ENCODE measurements at regions not wholly inside any gene's neighbourhood (a gene's known extent, or its start where the extent isn't known, plus 50 kb on each side); places are given as distances from the start of the nearest gene placed in this dataset.

GRCh38 chr4:151829309-151829708 lies 68.5 kb upstream of the GATB start:
- Histone ChIP-seq H3K9ac (ENCODE audit: low read length) (no peak overlapping the region), H3K9me3 (ENCODE audit: low read length) (no peaks in the 10 kb centered on the region), H3K27me3 (ENCODE audit: low read length) (no peaks in the 10 kb centered on the region), H3K4me1 (ENCODE audit: insufficient read depth, low read length) (no peaks in the 10 kb centered on the region), H3K9me2 (replicated peaks; ENCODE audit: low read length) (no peaks in the 10 kb centered on the region), H3K36me3 (ENCODE audit: low read depth, low read length) (no peaks in the 10 kb centered on the region), H3F3A (ENCODE audit: low read length, unreplicated experiment) (no peaks in the 10 kb centered on the region), H3K27ac (ENCODE audit: low read length) (no peak overlapping the region), H3K79me2 (ENCODE audit: low read length) (no peaks in the 10 kb centered on the region), H3K4me2 (ENCODE audit: low read length) (no peak overlapping the region), H3K4me3 (ENCODE audit: low read length) (no peak overlapping the region), H2AFZ (ENCODE audit: low read length) (no peak overlapping the region), H4K20me1 (ENCODE audit: low read length) (no peaks in the 10 kb centered on the region)
- DNase-seq = no peak
- intact Hi-C loops (cut with micrococcal nuclease) = no loop called here
- no TSS peak for BruUV-seq (replicated peaks)
- no peak for ATAC-seq
- TF ChIP-seq CTCF (conservative IDR thresholded peaks at IDR 0.05; ENCODE audit: low read depth, low read length) (no peak), EZH2 (IDR thresholded peaks at IDR 0.05; ENCODE audit: low read length, unreplicated experiment) (no peak), EZH2phosphoT487 (IDR thresholded peaks at IDR 0.05; ENCODE audit: borderline replicate concordance, low read length) (no peak)
- ChIA-PET POLR2A (ENCODE audit: unreplicated experiment) (no interaction called here), CTCF (no interaction called here)

- ChIA-PET POLR2A (ENCODE audit: unreplicated experiment) (no interaction called here), CTCF (no interaction called here)
- Histone ChIP-seq H3K4me3 (ENCODE audit: low read length) (no peak overlapping the region), H3K27me3 (ENCODE audit: low read length) (no peaks in the 10 kb centered on the region), H3K9me3 (ENCODE audit: low read length) (no peaks in the 10 kb centered on the region), H3K9me2 (replicated peaks; ENCODE audit: low read length) (no peaks in the 10 kb centered on the region), H3K36me3 (ENCODE audit: low read depth, low read length) (no peaks in the 10 kb centered on the region), H3F3A (ENCODE audit: low read length, unreplicated experiment) (no peaks in the 10 kb centered on the region), H3K4me1 (ENCODE audit: insufficient read depth, low read length) (no peaks in the 10 kb centered on the region), H3K79me2 (ENCODE audit: low read length) (no peaks in the 10 kb centered on the region), H3K9ac (ENCODE audit: low read length) (no peak overlapping the region), H3K27ac (ENCODE audit: low read length) (no peak overlapping the region), H4K20me1 (ENCODE audit: low read length) (no peaks in the 10 kb centered on the region), H3K4me2 (ENCODE audit: low read length) (no peak overlapping the region), H2AFZ (ENCODE audit: low read length) (no peak overlapping the region)
- no peak for ATAC-seq
- TF ChIP-seq CTCF (conservative IDR thresholded peaks at IDR 0.05; ENCODE audit: low read depth, low read length) (no peak), EZH2phosphoT487 (IDR thresholded peaks at IDR 0.05; ENCODE audit: borderline replicate concordance, low read length) (no peak)
- DNase-seq = no peak
- intact Hi-C loops (cut with micrococcal nuclease) = no loop called here
- BruUV-seq (replicated peaks) = no TSS peak
Measured at GRCh38 chr4:151824656-151825055, 63.8 kb upstream of the GATB start.

GRCh38 chr4:151822331-151822730 lies 61.5 kb upstream of the GATB start:
- H3K27ac ChIP-seq (ENCODE audit: low read length) = no peak overlapping the region
- no peak overlapping the region for H3K9ac ChIP-seq (ENCODE audit: low read length)
- no peaks in the 10 kb centered on the region for H3K9me3 ChIP-seq (ENCODE audit: low read length)
- no peaks in the 10 kb centered on the region for H3F3A ChIP-seq (ENCODE audit: low read length, unreplicated experiment)
- H3K4me2 ChIP-seq (ENCODE audit: low read length) = no peak overlapping the region
- ATAC-seq = no peak
- TF ChIP-seq EZH2phosphoT487 (IDR thresholded peaks at IDR 0.05; ENCODE audit: borderline replicate concordance, low read length) = no peak
- no peaks in the 10 kb centered on the region for H3K9me2 ChIP-seq (replicated peaks; ENCODE audit: low read length)
- no peak for DNase-seq
- CTCF ChIA-PET = no interaction called here
- POLR2A ChIA-PET (ENCODE audit: unreplicated experiment) = no interaction called here
- no peak overlapping the region for H2AFZ ChIP-seq (ENCODE audit: low read length)
- no TSS peak for BruUV-seq (replicated peaks)
- no peaks in the 10 kb centered on the region for H3K36me3 ChIP-seq (ENCODE audit: low read depth, low read length)
- no peak overlapping the region for H3K4me3 ChIP-seq (ENCODE audit: low read length)
- H3K79me2 ChIP-seq (ENCODE audit: low read length) = no peaks in the 10 kb centered on the region
- intact Hi-C loops (cut with micrococcal nuclease) = no loop called here
- H3K27me3 ChIP-seq (ENCODE audit: low read length) = no peaks in the 10 kb centered on the region
- H4K20me1 ChIP-seq (ENCODE audit: low read length) = no peaks in the 10 kb centered on the region
- H3K4me1 ChIP-seq (ENCODE audit: insufficient read depth, low read length) = no peaks in the 10 kb centered on the region

All from PC-3 (cell line).